Activated CD4-positive, alpha-beta memory T cell treated with anti-CD3 and anti-CD28 coated beads, Interleukin-2, amount 10 ng/mL, durations not matched to agents 7 days and 5 days (primary cell): ENCODE measurements at regions not wholly inside any gene's neighbourhood (a gene's known extent, or its start where the extent isn't known, plus 50 kb on each side); places are given as distances from the start of the nearest gene placed in this dataset.

ENCODE experiments used
- CTCF ChIA-PET: fragments of 350-600 bp; sonication (Branson Sonifier 250); formaldehyde crosslinking; loops from one replicate; lab custom pipeline; 2021; ENCODE audit warnings: antibody characterized with exemption, inconsistent platforms; lab: Charles Lee
- POLR2A ChIA-PET: fragments of 350-600 bp; sonication (Branson Sonifier 250); formaldehyde crosslinking; loops from one replicate; lab custom pipeline; 2021; ENCODE audit warnings: antibody characterized with exemption; lab: Charles Lee
- DNase-seq: peaks from one replicate; pipeline ENCODE4 v3.0.0-alpha.2; 2020
- H3K27ac Mint-ChIP-seq: one replicate; pipeline ENCODE4 v1.8.0; 2021; ENCODE audit warnings: mild to moderate bottlenecking, mixed read lengths
- H3K27me3 Mint-ChIP-seq: one replicate; pipeline ENCODE4 v1.8.0; 2021; ENCODE audit warnings: mixed read lengths
- H3K36me3 Mint-ChIP-seq: one replicate; pipeline ENCODE4 v1.8.0; 2021; ENCODE audit warnings: low read depth, mixed read lengths
- H3K4me1 Mint-ChIP-seq: one replicate; pipeline ENCODE4 v1.8.0; 2021; ENCODE audit warnings: mixed read lengths
- H3K4me3 Mint-ChIP-seq: one replicate; pipeline ENCODE4 v1.8.0; 2021; ENCODE audit warnings: mild to moderate bottlenecking, mixed read lengths
- H3K9me3 Mint-ChIP-seq: one replicate; pipeline ENCODE4 v1.8.0; 2021; ENCODE audit warnings: mixed read lengths

DNA sequence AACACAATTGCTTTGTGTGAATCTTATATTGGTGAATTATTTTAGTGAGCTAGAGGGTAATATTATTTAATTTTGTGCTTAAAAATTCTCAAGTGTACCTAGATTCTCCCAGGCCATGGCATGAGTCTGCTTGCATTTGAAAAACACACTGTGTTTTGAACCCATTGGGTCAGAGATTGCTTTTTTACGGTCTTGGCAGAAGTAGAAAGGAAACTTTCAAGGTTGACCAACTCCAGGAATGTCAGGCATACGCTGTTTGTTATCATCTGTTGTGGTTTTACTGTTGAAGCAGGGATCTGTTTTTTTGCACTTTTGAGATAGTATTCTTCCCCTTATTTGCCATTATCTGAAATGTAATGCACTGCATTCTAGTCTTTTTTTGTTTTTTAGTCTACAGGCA is 377.4 kb downstream of the RPRM start:
- no peaks in the 10 kb centered on the region for H3K27me3 Mint-ChIP-seq
- H3K9me3 Mint-ChIP-seq, result no peaks in the 10 kb centered on the region
- H3K27ac Mint-ChIP-seq, result no peak overlapping the region
- DNase-seq, result no peak
- no peak overlapping the region for H3K4me3 Mint-ChIP-seq
- ChIA-PET CTCF (no interaction called here), POLR2A (no interaction called here)
- no peaks in the 10 kb centered on the region for H3K36me3 Mint-ChIP-seq
- H3K4me1 Mint-ChIP-seq, result no peaks in the 10 kb centered on the region

DNA sequence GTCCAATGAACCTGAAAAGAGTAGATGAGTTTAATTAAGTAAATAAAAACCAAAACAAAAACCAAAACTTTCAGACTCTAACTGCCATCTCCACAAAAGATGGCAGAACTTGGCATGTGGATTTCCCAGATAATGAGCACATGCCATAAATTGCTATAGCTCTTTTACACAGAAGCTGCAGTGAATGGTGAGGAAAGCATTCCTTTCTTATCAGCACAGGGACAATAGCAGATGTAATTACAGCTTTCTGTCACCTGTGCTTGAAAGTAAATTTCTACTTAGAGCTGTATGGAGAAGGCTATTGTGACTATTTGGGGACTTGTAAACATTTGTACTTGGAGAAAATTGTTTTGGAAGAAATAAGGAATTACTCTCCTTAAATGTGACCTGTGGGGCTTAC is 378.4 kb downstream of the RPRM start:
- DNase-seq, result no peak
- no peaks in the 10 kb centered on the region for H3K4me1 Mint-ChIP-seq
- H3K36me3 Mint-ChIP-seq, result no peaks in the 10 kb centered on the region
- H3K9me3 Mint-ChIP-seq, result no peaks in the 10 kb centered on the region
- H3K27ac Mint-ChIP-seq, result no peak overlapping the region
- no peaks in the 10 kb centered on the region for H3K27me3 Mint-ChIP-seq
- POLR2A ChIA-PET, result no interaction called here
- CTCF ChIA-PET, result no interaction called here
- no peak overlapping the region for H3K4me3 Mint-ChIP-seq

DNA sequence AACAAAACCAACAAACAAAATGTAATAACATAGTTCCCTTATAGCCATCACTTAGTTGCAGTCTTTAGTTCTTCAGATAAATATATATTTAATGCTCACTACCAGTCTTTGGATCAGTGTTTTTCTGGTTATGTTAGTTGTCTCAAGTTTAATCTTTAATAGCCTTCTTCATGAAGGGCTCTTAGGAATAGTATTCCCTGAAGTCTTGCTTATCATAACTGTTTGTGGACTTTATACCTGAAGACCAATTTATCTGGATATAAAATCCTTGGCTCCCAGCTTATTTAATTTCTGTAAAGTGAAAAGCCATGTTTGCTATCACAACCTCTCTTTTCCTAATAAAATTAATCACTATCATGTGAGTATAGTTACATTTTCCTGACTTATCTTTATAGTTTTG is 379.7 kb downstream of the ARL6IP6 start:
- ChIA-PET POLR2A (no interaction called here), CTCF (no interaction called here)
- no peaks in the 10 kb centered on the region for H3K4me1 Mint-ChIP-seq
- H3K9me3 Mint-ChIP-seq, result no peaks in the 10 kb centered on the region
- H3K27me3 Mint-ChIP-seq, result no peaks in the 10 kb centered on the region
- no peak overlapping the region for H3K4me3 Mint-ChIP-seq
- H3K27ac Mint-ChIP-seq, result no peak overlapping the region
- DNase-seq, result no peak
- no peaks in the 10 kb centered on the region for H3K36me3 Mint-ChIP-seq

DNA sequence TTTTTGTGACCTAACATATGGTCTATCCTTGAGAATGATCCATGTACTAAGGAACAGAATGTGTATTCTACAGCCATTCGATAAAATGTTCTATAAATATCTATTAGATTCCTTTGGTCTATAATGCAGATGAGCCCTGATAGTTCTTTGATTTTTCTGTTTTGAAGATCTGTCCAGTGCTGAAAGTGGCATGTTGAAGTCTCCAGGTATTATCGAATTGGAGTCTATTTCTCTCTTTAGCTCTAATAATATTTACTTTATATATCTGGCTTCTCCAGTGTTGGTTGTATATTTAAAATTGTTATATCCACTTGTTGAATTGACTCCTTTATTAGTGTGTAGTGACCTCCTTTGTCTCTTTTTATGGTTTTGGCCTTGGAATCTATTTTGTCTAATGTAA is 377.9 kb downstream of the ARL6IP6 start:
- H3K36me3 Mint-ChIP-seq, result no peaks in the 10 kb centered on the region
- CTCF ChIA-PET, result no interaction called here
- no peaks in the 10 kb centered on the region for H3K27me3 Mint-ChIP-seq
- no peaks in the 10 kb centered on the region for H3K9me3 Mint-ChIP-seq
- POLR2A ChIA-PET, result no interaction called here
- H3K4me3 Mint-ChIP-seq, result no peak overlapping the region
- H3K27ac Mint-ChIP-seq, result no peak overlapping the region
- DNase-seq, result no peak
- H3K4me1 Mint-ChIP-seq, result no peaks in the 10 kb centered on the region

DNA sequence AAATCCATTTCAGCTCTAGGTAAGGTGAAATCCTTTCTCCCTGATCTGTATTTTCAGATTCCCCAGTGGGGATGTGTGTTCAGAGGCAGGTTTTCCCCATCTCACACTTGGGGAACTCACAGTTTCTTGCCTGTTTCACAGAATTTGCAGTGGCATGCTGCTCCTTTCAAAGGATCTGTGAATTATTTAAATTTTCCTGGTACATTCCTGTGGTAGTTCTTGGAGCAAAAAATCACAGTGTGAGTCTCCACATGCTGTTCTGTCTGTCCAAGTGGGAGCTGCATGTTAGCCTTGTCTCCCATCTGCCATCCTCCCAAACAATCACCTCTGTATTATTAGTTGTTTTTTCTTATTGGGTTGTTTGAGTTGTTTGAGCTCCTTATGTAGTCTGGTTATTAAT is 372.9 kb downstream of the ARL6IP6 start:
- Mint-ChIP-seq H3K27me3 (no peaks in the 10 kb centered on the region), H3K27ac (no peak overlapping the region), H3K36me3 (no peaks in the 10 kb centered on the region), H3K4me1 (no peaks in the 10 kb centered on the region), H3K9me3 (no peaks in the 10 kb centered on the region), H3K4me3 (no peak overlapping the region)
- ChIA-PET CTCF (no interaction called here), POLR2A (no interaction called here)
- DNase-seq, result no peak

DNA sequence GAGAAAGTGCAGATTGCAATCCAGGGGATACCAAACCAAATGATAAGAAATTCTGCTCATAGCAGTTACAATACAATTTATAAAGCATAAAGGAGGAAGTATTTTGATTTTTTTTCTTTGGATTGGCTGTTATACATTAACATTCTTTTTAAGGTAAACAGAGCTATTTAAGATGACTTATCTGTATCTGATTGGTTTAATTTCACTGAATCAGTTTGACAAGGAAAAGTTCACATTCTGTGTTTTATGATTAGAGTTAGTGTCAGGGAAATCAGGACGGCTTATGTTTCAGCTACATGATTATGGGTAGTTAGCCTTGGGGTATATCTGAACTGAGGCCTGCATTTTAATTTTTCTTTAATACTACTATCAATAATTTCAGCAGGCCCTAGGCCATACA is 360.9 kb downstream of the ARL6IP6 start:
- H3K9me3 Mint-ChIP-seq, result no peaks in the 10 kb centered on the region
- CTCF ChIA-PET, result no interaction called here
- H3K4me1 Mint-ChIP-seq, result no peaks in the 10 kb centered on the region
- DNase-seq, result no peak
- no peak overlapping the region for H3K27ac Mint-ChIP-seq
- no peaks in the 10 kb centered on the region for H3K27me3 Mint-ChIP-seq
- POLR2A ChIA-PET, result no interaction called here
- no peak overlapping the region for H3K4me3 Mint-ChIP-seq
- H3K36me3 Mint-ChIP-seq, result no peaks in the 10 kb centered on the region

DNA sequence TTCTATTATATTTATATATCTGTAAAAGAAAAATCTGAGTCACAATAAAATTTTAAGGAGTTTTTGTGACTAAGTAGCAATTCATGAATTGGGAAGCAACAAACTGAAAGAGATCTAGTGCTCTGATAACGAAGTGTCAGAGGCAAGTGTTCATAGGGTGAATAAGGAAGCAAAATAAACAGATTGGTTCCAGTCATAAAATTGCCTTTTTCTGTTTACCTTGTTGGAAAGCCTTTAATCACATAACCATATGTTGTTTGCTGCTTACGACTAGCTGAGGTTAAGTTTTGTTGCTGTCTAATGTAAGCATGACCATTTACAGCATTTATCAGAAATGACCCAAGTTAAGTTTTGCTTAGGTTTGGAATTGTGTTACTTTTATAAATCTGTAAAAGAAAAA is 358.9 kb downstream of the ARL6IP6 start:
- Mint-ChIP-seq H3K27ac (no peak overlapping the region), H3K4me3 (no peak overlapping the region), H3K9me3 (no peaks in the 10 kb centered on the region), H3K27me3 (no peaks in the 10 kb centered on the region), H3K36me3 (no peaks in the 10 kb centered on the region), H3K4me1 (no peaks in the 10 kb centered on the region)
- ChIA-PET POLR2A (no interaction called here), CTCF (no interaction called here)
- no peak for DNase-seq

DNA sequence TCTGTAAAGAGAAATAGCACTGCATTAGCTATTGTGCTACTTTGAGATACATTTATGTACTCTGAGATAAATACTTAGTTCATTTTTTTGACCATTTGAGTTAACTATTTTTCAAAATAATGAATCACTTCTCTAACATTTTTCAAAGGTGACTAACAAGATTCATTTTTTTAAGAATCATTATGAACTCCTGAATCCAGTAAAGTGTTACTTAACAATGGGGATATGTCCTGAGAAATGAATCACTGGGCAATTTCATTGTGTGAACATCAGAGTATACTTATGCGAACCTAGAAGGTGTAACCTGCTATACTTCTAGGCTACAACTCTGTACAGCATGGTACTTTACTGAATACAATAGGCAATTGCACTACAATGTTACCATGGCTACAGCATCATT is 355.8 kb downstream of the ARL6IP6 start:
- H3K4me3 Mint-ChIP-seq, result no peak overlapping the region
- ChIA-PET CTCF (no interaction called here), POLR2A (no interaction called here)
- DNase-seq, result no peak
- no peaks in the 10 kb centered on the region for H3K27me3 Mint-ChIP-seq
- H3K27ac Mint-ChIP-seq, result no peak overlapping the region
- no peaks in the 10 kb centered on the region for H3K9me3 Mint-ChIP-seq
- no peaks in the 10 kb centered on the region for H3K4me1 Mint-ChIP-seq
- no peaks in the 10 kb centered on the region for H3K36me3 Mint-ChIP-seq

DNA sequence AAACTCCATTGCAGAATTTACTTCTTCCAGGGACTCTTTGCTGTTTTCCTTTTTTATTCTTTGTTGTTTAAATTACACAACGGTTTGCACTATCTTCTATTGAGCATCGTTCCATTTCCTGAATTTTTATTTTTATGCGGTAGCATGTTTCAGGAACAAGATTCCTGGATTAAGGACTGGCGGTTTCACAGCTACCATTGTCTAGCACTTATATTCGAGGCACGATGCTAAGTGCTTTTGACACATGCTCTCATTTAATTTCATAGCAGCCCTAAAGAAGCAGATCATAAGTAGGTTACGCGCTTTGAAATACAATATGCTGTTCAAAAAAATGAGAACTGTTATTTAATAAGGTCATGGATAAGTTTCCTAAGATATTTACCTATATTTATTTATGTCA is 354.4 kb downstream of the ARL6IP6 start:
- no peak overlapping the region for H3K4me3 Mint-ChIP-seq
- H3K9me3 Mint-ChIP-seq, result no peaks in the 10 kb centered on the region
- H3K27me3 Mint-ChIP-seq, result no peaks in the 10 kb centered on the region
- H3K27ac Mint-ChIP-seq, result no peak overlapping the region
- no peak for DNase-seq
- H3K4me1 Mint-ChIP-seq, result no peaks in the 10 kb centered on the region
- ChIA-PET CTCF (no interaction called here), POLR2A (no interaction called here)
- no peaks in the 10 kb centered on the region for H3K36me3 Mint-ChIP-seq

DNA sequence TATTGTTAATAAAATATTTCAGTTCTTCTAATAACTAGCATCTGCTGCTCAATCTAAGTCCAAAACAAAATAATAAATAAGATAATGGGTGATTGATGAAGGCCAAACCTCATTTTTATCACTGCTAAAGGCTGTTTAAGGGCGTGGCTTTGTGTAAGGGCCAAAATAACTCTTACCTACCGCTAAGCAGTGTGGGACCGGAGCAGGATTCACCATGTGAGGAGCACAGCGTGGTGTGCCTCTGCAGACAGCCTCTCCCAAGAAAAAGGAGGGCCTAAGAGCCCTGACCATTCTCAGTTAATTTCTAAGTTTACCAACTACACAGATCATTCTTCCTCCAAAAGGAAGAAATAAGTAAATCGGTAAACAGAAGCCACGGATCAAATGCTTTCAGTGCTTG is 353.7 kb downstream of the ARL6IP6 start:
- Mint-ChIP-seq H3K4me1 (no peaks in the 10 kb centered on the region), H3K9me3 (no peaks in the 10 kb centered on the region), H3K27ac (no peak overlapping the region), H3K27me3 (no peaks in the 10 kb centered on the region), H3K4me3 (no peak overlapping the region), H3K36me3 (no peaks in the 10 kb centered on the region)
- ChIA-PET POLR2A (no interaction called here), CTCF (no interaction called here)
- DNase-seq, result no peak

DNA sequence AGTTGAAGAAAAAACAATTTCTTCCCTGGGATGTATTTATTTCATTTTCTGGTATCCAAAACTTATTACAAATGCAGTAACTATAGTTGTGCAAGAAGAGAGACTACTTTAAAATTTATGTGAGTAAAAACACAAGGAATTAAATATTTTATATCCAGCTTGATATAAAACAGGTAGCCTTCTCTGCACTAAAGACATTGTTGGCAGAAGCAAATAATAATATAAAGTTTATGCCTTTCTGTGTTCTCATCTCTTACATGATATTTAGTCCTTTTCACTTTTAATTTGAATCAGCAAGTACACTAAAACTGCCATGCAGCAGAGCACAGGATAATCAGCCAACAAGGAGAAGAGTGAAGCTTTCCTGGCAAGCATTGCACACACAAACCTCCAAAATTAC is 352.7 kb downstream of the ARL6IP6 start:
- DNase-seq, result no peak
- POLR2A ChIA-PET, result no interaction called here
- no peaks in the 10 kb centered on the region for H3K4me1 Mint-ChIP-seq
- no peak overlapping the region for H3K27ac Mint-ChIP-seq
- H3K4me3 Mint-ChIP-seq, result no peak overlapping the region
- no peaks in the 10 kb centered on the region for H3K27me3 Mint-ChIP-seq
- H3K36me3 Mint-ChIP-seq, result no peaks in the 10 kb centered on the region
- CTCF ChIA-PET, result no interaction called here
- no peaks in the 10 kb centered on the region for H3K9me3 Mint-ChIP-seq

DNA sequence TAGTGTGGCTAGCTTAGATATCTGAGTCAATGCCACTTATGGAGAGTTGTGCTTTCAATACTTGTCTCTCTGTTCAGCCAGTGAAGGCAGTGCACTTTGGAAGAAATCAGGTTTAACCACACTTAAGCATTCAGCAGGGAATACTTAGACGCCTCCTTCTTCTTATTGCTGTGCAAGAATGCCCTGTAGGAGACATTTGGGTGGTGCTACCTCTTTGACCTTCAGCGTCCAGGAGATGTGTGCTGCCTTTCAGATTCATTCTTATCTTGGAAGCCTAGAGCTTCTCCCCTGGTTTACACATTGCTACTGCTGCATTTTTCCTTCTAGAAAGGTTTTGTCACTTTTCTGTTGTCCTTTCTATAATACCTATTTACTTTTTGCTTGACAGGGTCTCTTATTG is 350.5 kb downstream of the ARL6IP6 start:
- Mint-ChIP-seq H3K36me3 (no peaks in the 10 kb centered on the region), H3K27me3 (no peaks in the 10 kb centered on the region), H3K9me3 (no peaks in the 10 kb centered on the region), H3K4me1 (no peaks in the 10 kb centered on the region), H3K27ac (no peak overlapping the region), H3K4me3 (no peak overlapping the region)
- ChIA-PET POLR2A (no interaction called here), CTCF (no interaction called here)
- no peak for DNase-seq

DNA sequence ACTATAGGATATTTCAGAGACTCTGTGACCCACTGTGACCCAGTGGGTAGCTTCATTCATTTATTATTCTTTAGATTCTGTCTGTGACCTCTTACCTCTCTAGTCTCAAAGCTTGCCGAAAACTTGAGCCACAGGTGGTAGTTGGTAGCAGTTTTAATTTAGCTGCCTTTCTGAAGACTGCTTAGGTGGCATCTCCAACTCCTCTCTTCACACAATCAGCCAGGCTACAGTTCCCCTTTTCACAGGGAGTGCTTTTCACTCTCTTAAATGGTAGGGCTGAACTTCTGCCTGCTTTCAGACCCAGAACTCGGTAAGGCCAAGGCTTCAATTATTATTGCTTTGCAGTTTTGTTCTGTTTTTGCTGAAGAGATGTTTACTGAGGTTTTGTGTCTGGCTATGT is 349.6 kb downstream of the ARL6IP6 start:
- no peaks in the 10 kb centered on the region for H3K27me3 Mint-ChIP-seq
- H3K4me1 Mint-ChIP-seq, result no peaks in the 10 kb centered on the region
- H3K36me3 Mint-ChIP-seq, result no peaks in the 10 kb centered on the region
- no peak overlapping the region for H3K27ac Mint-ChIP-seq
- CTCF ChIA-PET, result no interaction called here
- H3K9me3 Mint-ChIP-seq, result no peaks in the 10 kb centered on the region
- no peak overlapping the region for H3K4me3 Mint-ChIP-seq
- POLR2A ChIA-PET, result no interaction called here
- DNase-seq, result no peak

DNA sequence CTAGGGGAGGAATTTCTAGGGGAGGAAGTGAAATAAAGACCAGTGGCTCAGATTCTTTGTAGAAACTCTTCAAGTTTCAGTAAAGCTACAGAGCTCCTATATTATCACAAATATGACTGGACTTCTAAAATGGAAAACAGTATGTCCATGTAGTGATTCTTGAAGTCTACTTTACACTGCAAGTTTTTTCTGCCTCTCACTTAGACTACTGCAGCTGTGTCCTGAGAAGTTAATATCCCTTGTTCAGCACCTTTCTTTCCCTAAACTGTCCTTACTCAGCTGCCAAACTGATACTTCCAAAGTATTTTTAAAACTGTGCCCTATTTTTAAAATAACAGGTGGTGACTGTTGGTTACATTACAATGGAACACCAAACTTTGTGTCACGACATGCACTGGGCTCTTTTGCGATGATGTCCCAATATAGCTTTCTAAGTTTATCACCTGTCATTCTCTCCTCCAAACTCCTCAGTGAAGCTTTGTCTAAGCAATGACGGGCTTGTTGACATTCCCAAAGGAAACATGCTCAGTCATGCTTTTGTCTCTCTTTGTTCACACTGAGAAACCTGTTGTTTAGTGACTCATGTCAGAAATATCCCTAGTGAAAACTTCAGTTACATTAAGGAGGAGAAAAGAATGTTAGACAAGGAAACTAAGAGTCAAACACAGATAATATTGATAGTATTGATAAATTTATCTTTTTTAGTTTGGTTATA is 341.1 kb downstream of the ARL6IP6 start:
- Mint-ChIP-seq H3K4me1 (no peaks in the 10 kb centered on the region), H3K27ac (no peak overlapping the region), H3K27me3 (no peaks in the 10 kb centered on the region), H3K36me3 (no peaks in the 10 kb centered on the region), H3K9me3 (no peaks in the 10 kb centered on the region), H3K4me3 (no peak overlapping the region)
- ChIA-PET POLR2A (no interaction called here), CTCF (no interaction called here)
- no peak for DNase-seq
